ENCODE measurements at regions not wholly inside any gene's neighbourhood (a gene's known extent, or its start where the extent isn't known, plus 50 kb on each side); places are given as distances from the start of the nearest gene placed in this dataset.

DNA sequence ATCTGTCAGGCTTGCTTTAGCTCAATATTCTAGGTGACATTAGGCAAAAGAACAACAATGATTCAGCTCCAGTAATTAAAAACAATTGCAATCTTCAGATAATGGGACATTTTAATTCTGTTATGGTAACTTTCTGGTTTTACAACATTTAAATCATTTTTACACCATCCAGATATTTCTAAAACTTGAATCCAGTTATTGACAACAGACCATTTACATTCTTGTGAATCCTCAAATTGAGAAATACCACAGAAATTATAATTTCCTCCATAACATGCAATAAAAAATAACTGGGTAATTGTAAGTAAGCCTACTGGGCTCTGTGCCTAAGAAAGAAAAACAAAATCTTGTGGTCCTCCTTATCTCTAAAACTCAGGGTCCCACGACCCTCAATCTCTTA, 195.0 kb upstream of the S100G start:
- no peak for DNase-seq

- no peak for DNase-seq
Measured at GRCh38 chrX:16457239-16457638, 192.7 kb upstream of the S100G start.

DNA sequence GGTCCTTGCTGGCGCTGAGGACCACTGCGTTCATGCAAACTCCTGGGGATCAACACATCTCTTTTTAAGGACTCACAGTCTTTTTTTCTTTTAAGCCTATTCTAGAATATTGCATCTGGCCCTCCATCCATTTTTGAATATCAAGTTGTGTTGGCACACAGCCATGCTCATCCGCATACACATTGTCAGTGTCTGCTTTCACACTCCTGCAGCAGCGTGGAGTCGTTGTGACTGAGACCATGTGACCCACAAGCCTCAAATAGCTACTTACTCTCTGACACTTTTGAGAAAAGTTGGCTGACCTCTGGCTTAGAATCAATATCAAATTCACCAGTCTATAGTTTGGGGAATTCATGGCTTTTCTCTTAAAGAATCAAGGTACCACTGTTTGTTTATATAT, 191.8 kb upstream of the S100G start:
- DNase-seq, result no peak

GRCh38 chrX:16459008-16459407, 190.9 kb upstream of the S100G start:
- no peak for DNase-seq

GRCh38 chrX:16461968-16462367, 188.0 kb upstream of the S100G start:
- DNase-seq, result no peak

DNA sequence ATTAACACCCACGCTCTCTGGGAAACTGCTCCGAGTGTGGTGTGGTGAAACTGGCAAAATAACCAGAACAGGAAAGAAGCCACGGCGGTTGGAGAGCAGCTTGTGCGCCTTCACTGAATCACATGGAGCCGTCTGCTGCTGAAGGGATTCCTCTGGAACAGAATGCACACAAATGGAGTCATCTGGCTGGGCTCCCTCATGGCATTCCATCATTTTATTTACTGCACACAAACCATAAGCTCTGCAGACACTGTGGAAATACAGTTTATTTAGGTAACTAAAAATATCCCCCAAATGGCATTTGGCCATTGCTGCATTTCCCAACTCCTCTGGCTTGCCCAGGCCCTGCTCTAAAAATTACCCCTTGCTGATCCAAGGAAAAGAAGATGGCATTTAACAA, 187.0 kb upstream of the S100G start:
- peak in 1 of 2 experiments; percentile 14 for DNase-seq

DNA sequence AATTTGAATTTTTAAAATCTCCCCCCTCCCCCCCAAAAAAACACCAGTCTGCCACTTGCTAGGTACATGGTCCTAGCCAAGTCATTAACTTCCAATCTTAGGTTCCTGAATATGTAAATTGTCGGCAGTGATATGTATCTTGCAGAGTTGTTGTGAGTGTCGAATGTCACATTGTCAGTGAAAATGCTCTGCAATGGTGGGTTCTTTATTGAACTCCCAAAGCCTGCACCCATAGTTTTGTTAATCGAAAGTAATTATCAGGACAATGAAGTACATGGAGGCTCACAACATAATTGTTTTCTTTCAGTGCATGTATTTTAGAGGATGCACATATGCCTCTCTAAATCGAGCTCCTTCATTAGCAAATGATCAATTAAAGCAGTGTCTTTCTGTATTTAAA, 185.6 kb upstream of the S100G start:
- DNase-seq, result no peak

- no peak for DNase-seq
Measured at GRCh38 chrX:16465081-16465876, 184.7 kb upstream of the S100G start.

- no peak for DNase-seq
Measured at GRCh38 chrX:16466640-16467432, 183.1 kb upstream of the S100G start.

DNA sequence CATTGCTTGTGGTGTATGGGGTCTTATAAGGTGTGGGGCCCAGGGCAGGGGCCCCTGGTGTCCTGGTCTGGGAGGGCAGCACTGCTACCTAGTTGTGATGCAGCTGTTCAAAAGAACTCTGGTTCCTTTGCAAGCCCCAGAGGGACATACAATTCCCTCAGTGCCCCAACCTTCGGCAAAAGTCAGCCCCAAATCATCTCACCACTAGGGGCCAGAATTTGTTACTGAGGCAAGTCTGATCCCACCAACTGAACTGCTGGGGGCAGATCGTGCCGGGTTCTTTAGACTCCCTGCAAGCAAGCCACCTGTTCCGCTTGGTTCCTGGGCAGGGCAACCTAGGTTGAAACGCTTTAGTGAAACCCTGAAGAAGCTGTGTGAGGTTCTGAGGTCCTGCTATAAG, 180.1 kb upstream of the S100G start:
- DNase-seq, result no peak

DNA sequence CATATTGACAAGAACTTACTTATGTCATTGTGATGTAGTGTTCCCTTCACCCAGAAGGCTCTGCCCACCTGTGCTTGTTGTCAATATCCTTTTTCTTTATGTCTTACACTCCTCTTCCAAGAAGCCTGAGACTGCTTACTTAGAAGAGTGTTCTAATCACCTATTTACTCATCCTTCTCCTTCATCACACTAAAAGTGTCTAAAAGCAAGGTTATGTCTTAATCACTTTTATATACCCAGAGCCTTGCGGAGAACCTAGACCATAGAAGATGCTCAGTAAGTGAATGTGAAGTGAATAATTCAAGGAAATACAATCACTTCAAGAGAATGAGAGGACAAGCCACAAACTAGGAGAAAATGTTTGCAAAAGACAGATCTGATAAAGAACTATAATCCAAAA, 177.6 kb upstream of the S100G start:
- no peak for DNase-seq

DNA sequence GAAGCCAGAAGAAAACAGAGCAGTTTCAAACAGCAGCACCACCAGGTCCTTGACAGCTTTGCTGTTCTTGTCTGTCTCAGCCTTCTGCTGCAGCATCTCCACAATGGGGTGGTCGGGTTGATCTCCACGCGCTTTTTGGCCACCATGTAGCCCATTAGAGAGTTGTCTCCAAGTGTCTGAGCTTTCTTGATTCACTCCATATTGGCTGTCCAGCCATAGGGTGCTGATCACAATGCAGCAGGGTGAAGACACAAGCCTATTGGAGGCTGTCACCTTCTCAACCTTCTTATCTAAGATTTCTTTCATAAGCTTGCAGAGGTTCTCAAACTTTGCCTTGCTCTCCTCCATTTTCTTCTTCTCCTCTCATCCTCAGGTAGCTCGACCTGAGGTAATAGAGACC, 175.4 kb upstream of the S100G start:
- no peak for DNase-seq

- no peak for DNase-seq
Measured at GRCh38 chrX:16476009-16476408, 173.9 kb upstream of the S100G start.

DNA sequence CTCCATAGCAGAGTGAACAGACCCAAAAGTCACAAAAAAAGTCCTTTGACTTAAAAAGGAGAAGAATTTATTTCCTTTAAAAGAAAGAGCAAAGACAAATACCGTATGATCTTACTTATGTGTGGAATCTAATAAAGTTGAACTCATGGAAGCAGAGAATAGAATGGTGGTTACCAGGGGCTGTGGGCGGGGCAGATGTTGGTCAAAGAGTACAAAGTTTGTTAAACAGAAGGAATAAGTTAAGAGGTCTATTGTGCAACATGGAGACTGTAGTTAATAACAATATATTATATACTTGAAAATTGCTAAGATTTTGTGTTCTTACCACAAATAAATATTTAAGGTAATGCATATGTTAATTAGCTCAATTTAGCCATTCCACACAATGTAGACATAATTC, 173.3 kb upstream of the S100G start:
- no peak for DNase-seq

DNA sequence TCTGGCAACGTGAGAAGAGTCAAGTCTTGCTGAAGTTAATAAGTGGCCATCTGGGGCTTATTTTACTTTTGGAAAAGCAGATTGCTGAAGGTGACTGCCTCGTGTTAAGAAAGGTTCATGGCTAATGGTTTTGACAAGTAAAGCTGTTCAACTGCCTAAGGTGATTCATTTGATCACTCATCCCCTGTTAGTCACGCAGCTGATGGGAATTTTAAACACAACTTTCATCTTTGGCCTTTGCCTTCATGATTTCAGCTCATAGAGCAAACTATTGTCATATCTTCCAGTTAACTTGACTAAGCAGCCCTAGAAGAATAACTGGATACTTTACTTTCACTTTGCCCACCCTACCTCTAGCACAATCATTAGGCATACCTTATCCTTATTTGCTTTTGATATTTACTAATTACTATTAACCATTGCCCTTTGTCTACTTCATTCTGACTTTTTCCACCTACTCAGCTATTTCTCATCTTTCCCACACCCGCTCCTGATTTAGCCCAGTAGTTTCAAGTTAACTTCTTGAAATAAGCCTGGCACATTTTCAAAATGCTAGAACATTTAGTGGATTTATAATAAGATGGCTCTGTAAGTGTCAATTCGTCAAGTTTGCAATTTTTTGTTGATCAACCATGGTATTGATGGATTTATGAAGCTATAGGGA, 170.6 kb upstream of the S100G start:
- DNase-seq, result no peak

- DNase-seq, result no peak
Measured at GRCh38 chrX:16480049-16480448, 169.9 kb upstream of the S100G start.

- DNase-seq, result no peak
Measured at GRCh38 chrX:16484338-16484737, 165.6 kb upstream of the S100G start.

GRCh38 chrX:16487620-16488385, 162.2 kb upstream of the S100G start:
- no peak for DNase-seq

- DNase-seq, result no peak
Measured at GRCh38 chrX:16488959-16489358, 161.0 kb upstream of the S100G start.

DNA sequence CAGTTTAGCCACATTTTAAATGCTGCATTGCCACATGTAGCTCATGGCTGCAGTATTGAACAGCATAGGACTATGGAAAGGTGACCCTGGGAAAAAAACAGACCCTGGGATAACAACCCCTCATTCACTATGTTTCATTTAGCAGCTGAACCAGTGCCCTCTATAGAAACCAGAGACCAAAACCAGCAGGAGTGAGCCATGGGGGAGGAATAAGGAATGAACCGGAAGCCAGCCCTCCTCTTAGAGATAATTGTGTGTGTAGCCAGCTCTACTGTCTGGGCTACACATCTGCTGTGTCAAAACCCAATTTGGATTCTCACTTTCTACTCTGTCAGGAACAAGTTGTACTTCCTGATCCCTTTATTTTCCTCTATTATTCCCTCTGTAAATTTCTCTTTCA, 158.5 kb upstream of the S100G start:
- no peak for DNase-seq

GRCh38 chrX:16496175-16496574, 153.8 kb upstream of the S100G start:
- no peak for DNase-seq

- no peak for DNase-seq
Measured at GRCh38 chrX:16511796-16512776, 137.9 kb upstream of the S100G start.
